GM18951 (cell line): ENCODE measurements at regions not wholly inside any gene's neighbourhood (a gene's known extent, or its start where the extent isn't known, plus 50 kb on each side); places are given as distances from the start of the nearest gene placed in this dataset.

Experiments
- POLR2A ChIP-seq: IDR thresholded peaks from 4 replicates; pipeline ENCODE4 v1.6.1; 2011; ENCODE audit warnings: mild to moderate bottlenecking; ENCODE audit not compliant: insufficient read length, insufficient read depth; ENCODE audit errors: extremely low read depth
- in situ Hi-C: fragments of 300-500 bp; cut with MboI; formaldehyde crosslinking; loops from one replicate; pipeline ENCODE4 v1.12.0; 2022; ENCODE audit warnings: low sequenced_read_pairs, mixed read lengths, inconsistent platforms; ENCODE audit not compliant: unreplicated experiment

DNA sequence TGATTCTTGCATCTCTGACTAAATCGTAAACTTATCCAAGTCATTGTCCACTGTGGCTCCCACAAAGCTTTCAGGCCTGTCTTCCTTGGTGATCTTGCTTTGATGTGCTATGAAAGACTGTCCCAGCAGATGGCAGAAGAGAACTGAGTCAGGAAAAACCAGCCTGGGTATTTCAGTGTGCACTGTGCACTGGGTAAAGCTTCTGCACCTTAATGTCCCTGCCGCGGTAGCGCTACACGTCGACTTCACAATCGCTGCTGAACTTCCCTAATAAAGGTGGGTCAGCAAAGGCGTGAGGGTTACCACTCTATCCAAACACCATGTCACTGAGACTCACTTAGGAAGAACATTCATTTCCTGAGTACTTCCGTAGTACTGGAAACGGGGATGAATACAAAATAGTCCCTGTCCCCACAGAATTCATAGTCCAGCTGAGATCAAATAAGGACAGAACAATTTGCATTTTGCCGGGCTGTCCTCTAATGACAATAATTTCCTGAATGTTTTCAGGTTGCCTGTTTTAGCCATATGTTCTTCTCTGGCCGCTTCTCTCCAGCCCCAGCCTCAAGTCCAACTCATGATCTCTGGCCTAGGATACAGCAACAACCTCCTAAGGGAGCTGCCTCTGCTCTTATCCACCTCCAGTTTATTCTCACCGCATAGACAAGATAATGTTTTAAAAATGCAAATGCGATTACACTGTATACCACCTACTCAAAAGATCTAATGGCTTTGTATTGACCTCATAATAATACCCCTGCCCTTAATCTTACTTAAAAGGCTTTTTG, 83.6 kb upstream of the AKAP13 start:
- TF ChIP-seq POLR2A, result no peak
- in situ Hi-C loops, result loop anchor here (25.0 kb wide), 1 partner anchor 540 kb away; no protein-coding TSS in a partner anchor

DNA sequence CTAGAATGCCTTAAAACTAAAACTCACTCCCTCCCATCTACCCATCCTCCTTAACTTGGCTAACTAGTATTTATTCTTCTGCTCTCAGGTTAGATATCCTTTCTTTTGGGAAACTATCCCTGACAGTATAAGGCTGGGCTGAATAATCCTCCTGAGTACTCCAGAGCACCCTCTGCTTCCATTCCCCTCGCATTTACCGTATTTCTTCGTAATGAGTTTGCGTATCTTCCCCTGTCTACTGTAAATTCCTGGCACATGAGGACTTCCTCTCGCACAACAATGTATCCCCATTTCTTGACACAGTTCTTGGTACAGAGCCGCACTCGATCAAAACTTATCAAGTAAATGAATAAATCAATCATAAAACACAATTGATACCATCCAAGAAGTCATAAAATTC, 82.9 kb upstream of the AKAP13 start:
- in situ Hi-C loops, result loop anchor here (25.0 kb wide), 1 partner anchor 540 kb away; no protein-coding TSS in a partner anchor

DNA sequence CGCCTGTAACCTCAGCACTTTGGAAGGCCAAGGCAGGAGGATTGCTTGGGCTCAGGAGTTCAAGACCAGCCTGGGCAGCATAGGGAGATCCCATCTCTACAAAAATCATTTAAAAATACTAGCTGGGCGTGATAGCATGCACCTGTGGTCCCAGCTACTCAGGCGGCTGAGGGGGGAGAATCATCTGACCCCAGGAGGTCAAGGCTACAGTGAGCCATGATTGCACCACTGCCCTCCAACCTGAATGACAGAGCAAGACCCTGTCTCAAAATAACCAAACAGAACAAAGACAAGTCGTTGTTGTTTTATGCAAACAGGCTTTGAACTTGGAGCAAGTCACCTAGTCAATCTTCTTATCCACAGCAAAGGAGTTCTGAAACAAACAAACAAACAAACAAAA, 82.0 kb upstream of the AKAP13 start:
- in situ Hi-C loops, result loop anchor here (25.0 kb wide), 1 partner anchor 539 kb away; no protein-coding TSS in a partner anchor
- TF ChIP-seq POLR2A, result no peak

More for the DNA sequence above, 82.9 kb upstream of the AKAP13 start:
- TF ChIP-seq POLR2A, result no peak

DNA sequence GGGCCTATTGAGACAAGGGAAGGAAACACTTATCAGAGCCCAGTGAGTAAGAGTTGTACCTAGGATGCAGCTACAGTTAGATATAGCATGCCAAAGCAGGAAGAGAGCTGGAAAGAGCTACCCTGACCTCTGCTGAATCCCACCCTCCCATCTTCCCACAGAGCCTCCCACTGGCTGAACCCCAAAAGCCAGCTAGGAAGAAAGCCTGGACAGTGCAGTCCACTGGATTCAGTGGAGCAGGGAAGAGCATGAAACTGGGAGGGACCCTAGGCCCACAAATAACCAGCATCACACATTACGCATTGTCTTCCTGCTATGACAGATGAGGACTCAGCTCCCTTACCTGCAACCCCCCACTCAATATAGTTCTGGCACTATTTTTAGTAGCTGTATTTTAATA, 81.5 kb upstream of the AKAP13 start:
- in situ Hi-C loops, result loop anchor here (25.0 kb wide), 1 partner anchor 538 kb away; no protein-coding TSS in a partner anchor
- TF ChIP-seq POLR2A, result no peak

DNA sequence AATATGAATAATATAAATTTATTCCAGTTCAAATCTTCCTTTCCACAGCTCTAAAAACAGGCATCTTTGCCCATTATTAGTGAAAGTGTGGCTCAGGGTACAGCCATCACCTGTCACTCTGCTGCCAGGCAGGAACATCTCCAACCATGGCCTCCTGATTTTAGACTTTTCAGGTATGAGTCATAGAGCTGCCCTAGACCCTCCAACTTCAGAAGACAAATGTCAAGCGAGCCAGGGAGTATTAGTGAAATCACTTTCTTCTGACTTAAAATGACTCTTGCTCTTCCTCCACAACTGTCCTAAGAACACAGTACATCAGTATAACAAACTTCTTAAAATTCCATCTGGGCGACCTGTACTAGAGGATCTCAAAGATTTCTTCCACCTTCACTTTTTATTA, 78.1 kb upstream of the AKAP13 start:
- no peak for TF ChIP-seq POLR2A

DNA sequence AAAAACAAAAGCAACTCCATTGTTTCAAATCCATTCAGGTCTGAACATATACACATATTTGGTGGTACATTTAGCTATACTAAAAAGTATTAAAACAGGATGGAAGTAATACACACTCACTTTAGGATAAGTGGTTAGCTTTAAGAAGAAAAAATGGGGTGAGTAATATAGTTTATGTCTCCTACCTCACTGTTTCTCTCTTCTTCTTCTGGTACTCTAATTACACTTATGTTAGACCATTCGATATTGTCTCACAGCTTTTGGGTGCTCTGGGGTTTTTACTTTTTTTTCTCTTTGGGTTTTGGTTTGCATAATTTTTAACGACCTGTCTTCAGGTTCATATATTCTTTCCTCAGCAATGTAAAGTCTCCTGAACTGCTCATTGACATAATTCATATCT, 75.4 kb upstream of the AKAP13 start:
- no peak for TF ChIP-seq POLR2A
- in situ Hi-C loops, result no loop called here

More for the DNA sequence above, 78.1 kb upstream of the AKAP13 start:
- in situ Hi-C loops, result no loop called here

DNA sequence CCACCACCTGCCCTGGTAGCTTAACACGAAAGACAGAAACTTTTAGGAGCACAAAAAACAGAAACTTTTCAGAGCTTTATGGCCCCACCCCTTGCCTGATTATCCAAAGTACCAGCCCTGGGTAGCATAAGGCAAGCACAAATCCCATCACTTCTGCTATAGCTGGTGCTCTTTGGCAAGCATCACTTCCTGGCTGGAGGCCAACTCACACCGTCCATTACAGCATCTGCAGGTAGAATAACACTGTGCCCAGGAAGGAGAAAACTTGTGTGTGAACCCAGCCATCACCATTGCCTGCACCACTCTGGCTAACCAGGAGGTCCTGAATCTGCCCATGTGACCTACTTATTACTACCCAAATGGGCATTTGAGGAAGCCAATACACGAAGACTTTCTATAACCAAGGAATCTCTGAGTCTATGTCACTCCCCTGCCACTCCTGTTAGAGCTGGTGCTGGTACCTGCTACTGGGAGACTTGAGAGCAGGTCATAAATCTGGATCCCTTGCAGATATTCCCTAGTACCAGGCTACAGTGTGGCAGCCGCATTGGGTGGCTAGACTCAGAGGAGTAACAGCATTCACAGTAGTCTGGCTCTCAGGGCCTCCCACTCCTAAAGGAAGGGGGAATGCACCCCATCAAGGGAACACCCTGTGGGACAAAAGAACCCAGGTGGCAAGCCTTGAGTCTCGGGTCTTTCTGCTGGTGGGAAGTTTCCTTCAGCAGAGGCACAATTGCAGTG, 73.3 kb upstream of the AKAP13 start:
- in situ Hi-C loops, result no loop called here

DNA sequence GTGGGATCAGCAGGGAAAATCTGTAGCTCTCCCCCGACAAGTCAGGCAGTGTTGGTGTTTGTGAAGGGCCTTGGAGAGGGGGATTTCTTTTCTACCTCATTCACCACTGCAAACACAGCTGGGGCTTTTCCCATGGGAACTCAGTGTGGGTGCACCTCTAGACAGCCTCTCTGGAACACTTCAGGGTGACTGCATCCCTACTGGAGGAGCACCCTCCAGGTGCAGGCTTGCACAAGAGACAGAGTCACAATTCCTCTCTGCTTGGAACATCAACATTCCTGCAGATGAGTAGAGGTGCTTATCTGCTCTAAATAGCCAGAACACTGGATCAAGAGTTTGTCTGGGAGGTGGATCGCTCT, 72.7 kb upstream of the AKAP13 start:
- in situ Hi-C loops, result no loop called here
- no peak for TF ChIP-seq POLR2A

More for the DNA sequence above, 73.3 kb upstream of the AKAP13 start:
- TF ChIP-seq POLR2A, result no peak

DNA sequence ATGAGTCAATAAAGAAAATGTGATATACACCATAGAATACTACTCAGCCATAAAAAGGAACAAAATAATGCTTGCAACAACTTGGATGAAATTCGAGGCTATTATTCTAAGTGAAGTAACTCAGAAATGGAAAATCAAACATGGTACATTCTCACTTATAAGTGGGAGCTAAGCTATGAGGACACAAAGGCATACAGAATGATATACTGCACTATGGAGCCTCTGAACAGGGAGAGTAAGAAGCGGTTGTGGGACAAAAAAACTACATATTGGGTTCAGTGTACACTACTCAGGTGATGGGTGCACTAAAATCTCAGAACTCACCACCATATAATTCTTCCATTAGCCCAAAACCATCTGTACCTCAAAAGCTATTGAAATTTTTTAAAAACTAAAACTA, 68.8 kb upstream of the AKAP13 start:
- no peak for TF ChIP-seq POLR2A

DNA sequence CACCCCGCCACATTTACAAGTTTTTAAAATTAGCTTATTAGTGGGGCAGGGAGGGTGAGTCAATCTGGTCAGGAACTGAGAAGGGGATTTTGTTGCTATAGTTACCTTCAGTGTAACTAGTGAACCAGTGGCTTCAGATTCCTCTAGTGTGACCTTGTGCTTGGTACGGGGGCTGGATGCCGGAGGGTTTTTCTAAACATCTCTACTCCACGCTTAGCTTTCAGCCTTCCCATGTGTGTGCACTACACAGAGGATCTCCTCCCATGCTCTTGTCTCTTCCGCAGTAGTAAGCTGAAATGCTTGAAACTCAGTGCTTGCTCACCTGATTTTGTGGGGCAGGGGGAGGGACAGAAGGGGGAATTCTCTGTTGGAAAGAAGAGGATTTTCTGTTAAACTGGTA, 67.9 kb upstream of the AKAP13 start:
- no peak for TF ChIP-seq POLR2A
- in situ Hi-C loops, result loop anchor here (10.0 kb wide), 1 partner anchor 102 kb away; no protein-coding TSS in a partner anchor

More for the DNA sequence above, 68.8 kb upstream of the AKAP13 start:
- in situ Hi-C loops, result loop anchor here (10.0 kb wide), 1 partner anchor 103 kb away; no protein-coding TSS in a partner anchor

DNA sequence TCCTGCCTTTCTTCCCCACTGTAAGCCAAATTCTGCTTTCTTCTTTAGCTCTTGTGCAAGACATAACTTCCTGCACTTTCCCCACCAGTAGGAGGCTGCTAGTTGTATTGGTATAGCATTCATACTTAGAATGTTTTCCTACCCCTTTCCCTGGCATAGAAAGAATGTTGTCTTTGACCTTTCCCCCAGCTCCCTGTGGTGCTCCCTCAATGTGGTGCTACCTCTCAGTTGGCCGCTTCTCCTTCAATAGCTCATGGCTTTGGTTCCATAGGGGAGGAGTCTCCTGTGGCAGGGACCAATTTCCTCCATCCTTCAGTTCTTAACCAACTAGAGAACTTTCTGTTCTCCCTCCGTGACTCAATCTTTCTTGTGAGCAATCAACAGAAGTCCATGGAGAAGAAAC, 67.5 kb upstream of the AKAP13 start:
- in situ Hi-C loops, result loop anchor here (10.0 kb wide), 1 partner anchor 102 kb away; no protein-coding TSS in a partner anchor
- no peak for TF ChIP-seq POLR2A

DNA sequence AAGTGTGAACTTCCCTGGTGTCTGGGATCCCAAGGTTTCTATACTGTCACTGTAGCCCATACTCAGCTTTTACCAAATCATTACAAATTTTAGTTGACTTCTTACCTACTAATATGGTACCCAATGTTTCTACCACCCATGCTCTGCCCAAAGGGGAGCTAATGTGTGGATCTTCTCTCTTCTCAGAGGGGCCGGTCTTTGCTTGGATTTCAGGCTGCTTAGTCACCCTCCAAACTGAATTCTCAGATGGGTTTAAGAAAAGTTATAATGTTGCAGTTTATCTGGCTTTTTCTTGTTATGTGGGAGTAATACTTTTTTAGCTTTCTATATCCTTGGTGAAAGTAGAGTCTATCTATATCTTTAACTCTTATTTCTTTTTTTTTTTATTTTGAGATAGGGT, 67.1 kb upstream of the AKAP13 start:
- in situ Hi-C loops, result loop anchor here (10.0 kb wide), 1 partner anchor 101 kb away; no protein-coding TSS in a partner anchor
- no peak for TF ChIP-seq POLR2A

DNA sequence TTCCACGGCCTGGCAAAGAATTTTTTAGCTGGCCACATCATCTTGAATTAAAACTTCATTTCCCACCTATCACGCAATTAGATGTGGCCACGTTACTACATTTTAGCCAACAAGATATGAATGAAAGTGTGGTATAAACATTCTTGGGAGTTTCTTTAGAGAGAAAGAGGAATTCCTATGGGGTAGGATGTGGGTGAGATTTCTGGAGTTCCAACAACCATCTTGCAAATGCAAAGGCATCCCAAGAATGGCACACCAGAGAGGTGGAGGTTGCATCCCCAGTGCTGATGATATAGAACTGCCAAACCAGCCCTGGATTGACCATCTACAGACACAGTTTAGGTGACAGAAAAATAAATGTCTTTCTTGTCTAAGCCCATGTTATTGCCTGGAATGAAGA, 66.3 kb upstream of the AKAP13 start:
- in situ Hi-C loops, result loop anchor here (10.0 kb wide), 1 partner anchor 101 kb away; no protein-coding TSS in a partner anchor
- TF ChIP-seq POLR2A, result no peak
